ENCODE measurements at regions not wholly inside any gene's neighbourhood (a gene's known extent, or its start where the extent isn't known, plus 50 kb on each side); places are given as distances from the start of the nearest gene placed in this dataset.

GRCh38 chr2:181163691-181164090 is 183.3 kb downstream of the UBE2E3 start:
- Histone ChIP-seq H3K9ac (ENCODE audit: low read depth in 1 of 2, low read length in 2 of 2) (no peak overlapping the region), H3K27ac (ENCODE audit: low read depth, low read length) (no peak overlapping the region), H3K27me3 (ENCODE audit: control insufficient read depth in 1 of 2, insufficient read depth in 2 of 2, low read length in 2 of 2) (no peaks in the 10 kb centered on the region)

GRCh38 chr2:181164699-181165098 is 184.3 kb downstream of the UBE2E3 start:
- no peaks in the 10 kb centered on the region for H3K4me1 ChIP-seq (ENCODE audit: control insufficient read depth in 1 of 2, insufficient read depth in 2 of 2, low read length in 2 of 2)
- H3K36me3 ChIP-seq (ENCODE audit: control insufficient read depth in 1 of 2, insufficient read depth in 2 of 2, low read length in 2 of 2), result no peaks in the 10 kb centered on the region
- H3K9me3 ChIP-seq (ENCODE audit: control insufficient read depth in 1 of 2, low read length in 2 of 2), result no peaks in the 10 kb centered on the region
- H3K27ac ChIP-seq (ENCODE audit: low read depth, low read length), result no peak overlapping the region
- H3K27me3 ChIP-seq (ENCODE audit: control insufficient read depth in 1 of 2, insufficient read depth in 2 of 2, low read length in 2 of 2), result no peaks in the 10 kb centered on the region
- H3K4me3 ChIP-seq (ENCODE audit: low read depth in 1 of 2, low read length in 2 of 2), result no peak overlapping the region
- H3K9ac ChIP-seq (ENCODE audit: low read depth in 1 of 2, low read length in 2 of 2), result no peak overlapping the region

More at GRCh38 chr2:181163691-181164090, 183.3 kb downstream of the UBE2E3 start:
- Histone ChIP-seq H3K36me3 (ENCODE audit: control insufficient read depth in 1 of 2, insufficient read depth in 2 of 2, low read length in 2 of 2) (no peaks in the 10 kb centered on the region), H3K4me1 (ENCODE audit: control insufficient read depth in 1 of 2, insufficient read depth in 2 of 2, low read length in 2 of 2) (no peaks in the 10 kb centered on the region), H3K4me3 (ENCODE audit: low read depth in 1 of 2, low read length in 2 of 2) (no peak overlapping the region), H3K9me3 (ENCODE audit: control insufficient read depth in 1 of 2, low read length in 2 of 2) (no peaks in the 10 kb centered on the region)

- Histone ChIP-seq H3K27me3 (ENCODE audit: control insufficient read depth in 1 of 2, insufficient read depth in 2 of 2, low read length in 2 of 2) (no peaks in the 10 kb centered on the region), H3K27ac (ENCODE audit: low read depth, low read length) (no peak overlapping the region), H3K4me3 (ENCODE audit: low read depth in 1 of 2, low read length in 2 of 2) (no peak overlapping the region), H3K36me3 (ENCODE audit: control insufficient read depth in 1 of 2, insufficient read depth in 2 of 2, low read length in 2 of 2) (no peaks in the 10 kb centered on the region), H3K9ac (ENCODE audit: low read depth in 1 of 2, low read length in 2 of 2) (peak overlapping the region in 1 of 2 donors; percentile 33), H3K4me1 (ENCODE audit: control insufficient read depth in 1 of 2, insufficient read depth in 2 of 2, low read length in 2 of 2) (no peaks in the 10 kb centered on the region), H3K9me3 (ENCODE audit: control insufficient read depth in 1 of 2, low read length in 2 of 2) (no peaks in the 10 kb centered on the region)
These were observed 184.9 kb downstream of the UBE2E3 start for GRCh38 chr2:181165199-181165868.

- H3K9me3 ChIP-seq (ENCODE audit: control insufficient read depth in 1 of 2, low read length in 2 of 2), result no peaks in the 10 kb centered on the region
- H3K27ac ChIP-seq (ENCODE audit: low read depth, low read length), result no peak overlapping the region
- no peak overlapping the region for H3K9ac ChIP-seq (ENCODE audit: low read depth in 1 of 2, low read length in 2 of 2)
- H3K27me3 ChIP-seq (ENCODE audit: control insufficient read depth in 1 of 2, insufficient read depth in 2 of 2, low read length in 2 of 2), result no peaks in the 10 kb centered on the region
- no peaks in the 10 kb centered on the region for H3K4me1 ChIP-seq (ENCODE audit: control insufficient read depth in 1 of 2, insufficient read depth in 2 of 2, low read length in 2 of 2)
- H3K36me3 ChIP-seq (ENCODE audit: control insufficient read depth in 1 of 2, insufficient read depth in 2 of 2, low read length in 2 of 2), result no peaks in the 10 kb centered on the region
- H3K4me3 ChIP-seq (ENCODE audit: low read depth in 1 of 2, low read length in 2 of 2), result no peak overlapping the region
These were observed 189.1 kb downstream of the UBE2E3 start for GRCh38 chr2:181169503-181169902.

DNA sequence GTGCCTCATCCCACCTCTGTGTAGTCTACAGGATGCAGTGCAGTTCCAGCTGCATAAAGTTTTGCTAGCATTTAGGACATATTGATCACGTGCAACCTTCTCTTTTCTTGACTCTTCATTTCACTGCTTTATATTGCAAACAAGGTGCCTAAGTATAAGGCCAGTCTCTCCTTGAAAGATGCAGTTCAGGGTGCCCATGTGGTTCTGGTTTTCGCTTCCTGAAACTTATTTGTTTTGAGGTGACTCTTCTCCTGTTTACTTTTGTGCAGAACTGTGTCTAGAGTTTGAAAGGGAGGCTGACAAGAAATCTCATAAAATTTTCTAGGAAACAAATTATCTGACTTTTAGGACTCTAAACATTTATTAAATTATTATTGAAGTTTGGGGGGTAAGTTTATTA is 189.9 kb downstream of the UBE2E3 start:
- Histone ChIP-seq H3K27ac (ENCODE audit: low read depth, low read length) (no peak overlapping the region), H3K4me1 (ENCODE audit: control insufficient read depth in 1 of 2, insufficient read depth in 2 of 2, low read length in 2 of 2) (no peaks in the 10 kb centered on the region), H3K27me3 (ENCODE audit: control insufficient read depth in 1 of 2, insufficient read depth in 2 of 2, low read length in 2 of 2) (no peaks in the 10 kb centered on the region), H3K4me3 (ENCODE audit: low read depth in 1 of 2, low read length in 2 of 2) (peak overlapping the region in 1 of 2 donors; percentile 12), H3K9ac (ENCODE audit: low read depth in 1 of 2, low read length in 2 of 2) (no peak overlapping the region), H3K36me3 (ENCODE audit: control insufficient read depth in 1 of 2, insufficient read depth in 2 of 2, low read length in 2 of 2) (no peaks in the 10 kb centered on the region), H3K9me3 (ENCODE audit: control insufficient read depth in 1 of 2, low read length in 2 of 2) (no peaks in the 10 kb centered on the region)

DNA sequence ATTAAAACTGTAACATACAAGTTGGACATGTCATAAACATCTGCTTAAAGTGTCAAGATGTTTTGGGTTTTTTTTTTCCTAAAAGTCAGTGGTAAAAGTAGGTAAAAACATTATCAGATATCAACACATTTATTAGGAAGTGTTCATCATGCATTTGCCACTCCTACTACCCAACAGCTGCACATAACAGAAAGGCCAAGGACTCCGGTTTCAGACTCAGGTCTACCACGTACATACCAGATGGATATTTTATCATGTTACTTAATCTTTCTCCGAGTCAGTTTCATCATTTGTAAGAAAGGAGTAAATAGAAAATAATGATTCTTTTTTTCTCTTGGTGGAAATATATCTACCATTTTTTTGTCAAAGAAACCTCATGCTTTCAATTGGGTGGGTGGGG is 192.3 kb downstream of the UBE2E3 start:
- Histone ChIP-seq H3K27me3 (ENCODE audit: control insufficient read depth in 1 of 2, insufficient read depth in 2 of 2, low read length in 2 of 2) (no peaks in the 10 kb centered on the region), H3K27ac (ENCODE audit: low read depth, low read length) (no peak overlapping the region), H3K9ac (ENCODE audit: low read depth in 1 of 2, low read length in 2 of 2) (no peak overlapping the region)

DNA sequence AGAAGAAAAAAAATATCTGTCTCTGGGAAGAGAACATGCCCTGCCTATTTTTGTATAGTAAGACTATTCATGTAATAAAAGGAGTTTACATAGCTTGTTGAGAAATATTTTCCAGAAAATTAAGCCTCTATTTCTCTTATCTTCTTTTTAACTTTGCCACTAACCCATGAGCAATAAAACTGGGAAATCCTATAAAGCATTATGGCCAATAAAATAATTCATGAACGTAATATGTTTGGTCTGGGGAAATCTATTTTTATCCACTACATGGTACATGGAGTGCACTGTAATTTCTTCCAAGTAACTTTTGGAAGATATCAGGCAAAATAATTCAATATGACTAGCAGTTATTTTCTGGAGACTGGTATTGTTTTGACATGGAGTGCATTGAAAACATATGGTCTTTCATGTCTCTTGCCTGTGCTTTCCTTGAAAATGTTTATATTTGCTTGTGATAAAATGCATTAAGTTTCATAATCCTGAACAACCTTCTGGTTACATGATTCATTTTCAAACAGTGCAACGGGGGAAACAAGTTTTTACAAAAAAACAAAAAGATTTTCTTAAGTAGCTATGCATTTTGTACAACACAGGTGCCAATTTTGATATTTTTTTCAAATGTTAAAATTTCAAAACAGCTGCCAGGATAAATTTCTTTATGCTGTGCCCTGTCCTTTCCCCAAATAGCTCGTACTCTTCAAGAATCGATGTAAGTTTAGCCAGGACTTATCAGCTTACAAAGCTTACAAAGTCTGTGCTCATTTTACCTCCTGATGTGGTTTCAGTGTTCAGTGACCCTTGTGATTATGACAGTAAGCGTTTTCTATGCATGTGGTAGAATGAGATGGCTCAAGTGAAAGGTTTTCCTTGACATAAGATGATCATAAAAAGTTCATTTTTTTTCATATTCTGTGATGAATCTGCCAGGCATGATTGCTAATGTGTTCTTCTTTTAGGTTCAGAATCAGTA is 194.5 kb downstream of the UBE2E3 start:
- H3K36me3 ChIP-seq (ENCODE audit: control insufficient read depth in 1 of 2, insufficient read depth in 2 of 2, low read length in 2 of 2), result no peaks in the 10 kb centered on the region
- H3K4me1 ChIP-seq (ENCODE audit: control insufficient read depth in 1 of 2, insufficient read depth in 2 of 2, low read length in 2 of 2), result no peaks in the 10 kb centered on the region
- no peak overlapping the region for H3K4me3 ChIP-seq (ENCODE audit: low read depth in 1 of 2, low read length in 2 of 2)
- H3K9ac ChIP-seq (ENCODE audit: low read depth in 1 of 2, low read length in 2 of 2), result no peak overlapping the region
- H3K27me3 ChIP-seq (ENCODE audit: control insufficient read depth in 1 of 2, insufficient read depth in 2 of 2, low read length in 2 of 2), result no peaks in the 10 kb centered on the region
- H3K27ac ChIP-seq (ENCODE audit: low read depth, low read length), result no peak overlapping the region
- no peaks in the 10 kb centered on the region for H3K9me3 ChIP-seq (ENCODE audit: control insufficient read depth in 1 of 2, low read length in 2 of 2)

More for the DNA sequence above, 192.3 kb downstream of the UBE2E3 start:
- Histone ChIP-seq H3K9me3 (ENCODE audit: control insufficient read depth in 1 of 2, low read length in 2 of 2) (no peaks in the 10 kb centered on the region), H3K4me3 (ENCODE audit: low read depth in 1 of 2, low read length in 2 of 2) (no peak overlapping the region), H3K4me1 (ENCODE audit: control insufficient read depth in 1 of 2, insufficient read depth in 2 of 2, low read length in 2 of 2) (no peaks in the 10 kb centered on the region), H3K36me3 (ENCODE audit: control insufficient read depth in 1 of 2, insufficient read depth in 2 of 2, low read length in 2 of 2) (no peaks in the 10 kb centered on the region)

DNA sequence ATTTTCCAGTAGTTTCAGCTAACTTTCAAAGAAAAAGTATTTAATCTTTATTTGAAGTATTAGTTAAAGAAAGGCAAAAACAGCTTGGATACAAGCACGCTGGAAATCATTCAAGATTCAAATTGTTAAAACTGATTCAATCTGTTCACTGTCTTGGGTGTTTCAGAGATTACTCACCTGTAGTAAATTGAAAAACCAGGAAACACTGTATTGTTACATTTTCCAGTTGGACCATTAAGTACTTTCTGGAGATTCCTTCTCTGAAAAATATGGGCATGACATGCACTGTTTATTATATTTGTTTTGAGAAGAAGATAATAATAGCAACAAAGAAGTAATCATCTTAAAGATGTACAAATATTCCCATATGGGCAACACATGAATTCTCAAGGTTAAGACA is 196.1 kb downstream of the UBE2E3 start:
- no peaks in the 10 kb centered on the region for H3K27me3 ChIP-seq (ENCODE audit: control insufficient read depth in 1 of 2, insufficient read depth in 2 of 2, low read length in 2 of 2)
- H3K36me3 ChIP-seq (ENCODE audit: control insufficient read depth in 1 of 2, insufficient read depth in 2 of 2, low read length in 2 of 2), result no peaks in the 10 kb centered on the region
- H3K4me1 ChIP-seq (ENCODE audit: control insufficient read depth in 1 of 2, insufficient read depth in 2 of 2, low read length in 2 of 2), result no peaks in the 10 kb centered on the region
- H3K9ac ChIP-seq (ENCODE audit: low read depth in 1 of 2, low read length in 2 of 2), result no peak overlapping the region
- no peak overlapping the region for H3K4me3 ChIP-seq (ENCODE audit: low read depth in 1 of 2, low read length in 2 of 2)
- no peak overlapping the region for H3K27ac ChIP-seq (ENCODE audit: low read depth, low read length)
- H3K9me3 ChIP-seq (ENCODE audit: control insufficient read depth in 1 of 2, low read length in 2 of 2), result no peaks in the 10 kb centered on the region

- H3K36me3 ChIP-seq (ENCODE audit: control insufficient read depth in 1 of 2, insufficient read depth in 2 of 2, low read length in 2 of 2), result no peaks in the 10 kb centered on the region
- no peak overlapping the region for H3K9ac ChIP-seq (ENCODE audit: low read depth in 1 of 2, low read length in 2 of 2)
- H3K4me3 ChIP-seq (ENCODE audit: low read depth in 1 of 2, low read length in 2 of 2), result no peak overlapping the region
- no peaks in the 10 kb centered on the region for H3K27me3 ChIP-seq (ENCODE audit: control insufficient read depth in 1 of 2, insufficient read depth in 2 of 2, low read length in 2 of 2)
- no peaks in the 10 kb centered on the region for H3K9me3 ChIP-seq (ENCODE audit: control insufficient read depth in 1 of 2, low read length in 2 of 2)
- no peaks in the 10 kb centered on the region for H3K4me1 ChIP-seq (ENCODE audit: control insufficient read depth in 1 of 2, insufficient read depth in 2 of 2, low read length in 2 of 2)
- no peak overlapping the region for H3K27ac ChIP-seq (ENCODE audit: low read depth, low read length)
These were observed 197.0 kb downstream of the UBE2E3 start for GRCh38 chr2:181177376-181177775.

GRCh38 chr2:181178130-181178529 is 197.7 kb downstream of the UBE2E3 start:
- no peaks in the 10 kb centered on the region for H3K36me3 ChIP-seq (ENCODE audit: control insufficient read depth in 1 of 2, insufficient read depth in 2 of 2, low read length in 2 of 2)
- H3K4me1 ChIP-seq (ENCODE audit: control insufficient read depth in 1 of 2, insufficient read depth in 2 of 2, low read length in 2 of 2), result no peaks in the 10 kb centered on the region
- H3K27ac ChIP-seq (ENCODE audit: low read depth, low read length), result no peak overlapping the region
- H3K27me3 ChIP-seq (ENCODE audit: control insufficient read depth in 1 of 2, insufficient read depth in 2 of 2, low read length in 2 of 2), result no peaks in the 10 kb centered on the region
- no peak overlapping the region for H3K4me3 ChIP-seq (ENCODE audit: low read depth in 1 of 2, low read length in 2 of 2)
- H3K9me3 ChIP-seq (ENCODE audit: control insufficient read depth in 1 of 2, low read length in 2 of 2), result no peaks in the 10 kb centered on the region
- no peak overlapping the region for H3K9ac ChIP-seq (ENCODE audit: low read depth in 1 of 2, low read length in 2 of 2)
